ENCODE measurements at regions not wholly inside any gene's neighbourhood (a gene's known extent, or its start where the extent isn't known, plus 50 kb on each side); places are given as distances from the start of the nearest gene placed in this dataset.

DNA sequence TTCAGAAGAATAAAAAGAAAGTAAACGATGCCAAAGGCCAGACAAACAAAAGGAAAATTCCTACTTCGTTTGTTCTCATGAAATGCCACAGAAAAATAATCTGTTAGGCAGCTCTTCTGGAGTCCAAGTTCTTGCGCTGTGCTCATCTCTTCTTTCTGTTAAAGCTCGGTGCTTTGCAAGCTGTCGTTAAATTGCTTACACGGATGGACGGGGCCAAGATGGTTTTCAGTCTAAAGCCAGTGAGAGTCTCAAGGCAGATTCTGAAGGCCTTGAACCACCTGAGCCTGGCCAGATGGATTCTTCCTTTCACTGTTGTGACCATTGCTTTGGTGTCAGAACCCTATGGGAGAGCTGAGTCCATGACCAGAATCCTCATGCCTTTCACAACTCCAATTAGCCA lies 97.6 kb upstream of the RMDN2 start:
- POLR2A ChIA-PET = interaction anchor here (0.5 kb wide), 1 partner anchor 304 kb away, joined by 6 read pairs; no protein-coding TSS in a partner anchor
- in situ Hi-C loops (cut with HindIII; ENCODE audit: low pct_unique_long_range_greater_than_20kb, low sequenced_read_pairs) (no loop called here), intact Hi-C loops (cut with micrococcal nuclease; ENCODE audit: unreplicated experiment) (no loop called here)
- Histone ChIP-seq H3K9me3 (ENCODE audit: control insufficient read depth, insufficient read depth, low read depth, low read length) (no peaks in the 10 kb centered on the region), H3K27me3 (ENCODE audit: control insufficient read depth, insufficient read depth, low read length) (no peaks in the 10 kb centered on the region; the same call in 1 of the 2 replicates), H3K4me3 (ENCODE audit: low read depth in 2 of 2, low read length in 2 of 2) (no peak overlapping the region), H3K36me3 (ENCODE audit: control insufficient read depth, insufficient read depth, low read length) (no peaks in the 10 kb centered on the region), H3K4me1 (ENCODE audit: control insufficient read depth, insufficient read depth, low read length) (no peaks in the 10 kb centered on the region), H3K27ac (ENCODE audit: low read length) (no peak overlapping the region)
- TF ChIP-seq TCF7L2 (IDR thresholded peaks at IDR 0.05; ENCODE audit: low read depth, low read length) (no peak), POLR2AphosphoS5 (IDR thresholded peaks at IDR 0.05; ENCODE audit: low read depth, low read length) (no peak), CTCF (IDR thresholded peaks at IDR 0.05) (no peak), SIN3A (IDR thresholded peaks at IDR 0.05; ENCODE audit: borderline replicate concordance, insufficient read depth, low read depth, low read length) (no peak)
- TF ChIP-seq, protein P1, sequence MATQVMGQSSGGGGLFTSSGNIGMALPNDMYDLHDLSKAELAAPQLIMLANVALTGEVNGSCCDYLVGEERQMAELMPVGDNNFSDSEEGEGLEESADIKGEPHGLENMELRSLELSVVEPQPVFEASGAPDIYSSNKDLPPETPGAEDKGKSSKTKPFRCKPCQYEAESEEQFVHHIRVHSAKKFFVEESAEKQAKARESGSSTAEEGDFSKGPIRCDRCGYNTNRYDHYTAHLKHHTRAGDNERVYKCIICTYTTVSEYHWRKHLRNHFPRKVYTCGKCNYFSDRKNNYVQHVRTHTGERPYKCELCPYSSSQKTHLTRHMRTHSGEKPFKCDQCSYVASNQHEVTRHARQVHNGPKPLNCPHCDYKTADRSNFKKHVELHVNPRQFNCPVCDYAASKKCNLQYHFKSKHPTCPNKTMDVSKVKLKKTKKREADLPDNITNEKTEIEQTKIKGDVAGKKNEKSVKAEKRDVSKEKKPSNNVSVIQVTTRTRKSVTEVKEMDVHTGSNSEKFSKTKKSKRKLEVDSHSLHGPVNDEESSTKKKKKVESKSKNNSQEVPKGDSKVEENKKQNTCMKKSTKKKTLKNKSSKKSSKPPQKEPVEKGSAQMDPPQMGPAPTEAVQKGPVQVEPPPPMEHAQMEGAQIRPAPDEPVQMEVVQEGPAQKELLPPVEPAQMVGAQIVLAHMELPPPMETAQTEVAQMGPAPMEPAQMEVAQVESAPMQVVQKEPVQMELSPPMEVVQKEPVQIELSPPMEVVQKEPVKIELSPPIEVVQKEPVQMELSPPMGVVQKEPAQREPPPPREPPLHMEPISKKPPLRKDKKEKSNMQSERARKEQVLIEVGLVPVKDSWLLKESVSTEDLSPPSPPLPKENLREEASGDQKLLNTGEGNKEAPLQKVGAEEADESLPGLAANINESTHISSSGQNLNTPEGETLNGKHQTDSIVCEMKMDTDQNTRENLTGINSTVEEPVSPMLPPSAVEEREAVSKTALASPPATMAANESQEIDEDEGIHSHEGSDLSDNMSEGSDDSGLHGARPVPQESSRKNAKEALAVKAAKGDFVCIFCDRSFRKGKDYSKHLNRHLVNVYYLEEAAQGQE (IDR thresholded peaks at IDR 0.05; ENCODE audit: insufficient read depth in 1 of 2, low read depth in 2 of 2, low read length in 1 of 2) = no peak
- no TSS peak for BruUV-seq (replicated peaks)
- DNase-seq (ENCODE audit: low read depth, low spot score) (no peak), ATAC-seq (no peak)
- CTCF ChIA-PET = no interaction called here

GRCh38 chr2:37827911-37828511 lies 97.1 kb upstream of the RMDN2 start:
- ATAC-seq (no peak), DNase-seq (ENCODE audit: low read depth, low spot score) (no peak)
- in situ Hi-C loops (cut with HindIII; ENCODE audit: low pct_unique_long_range_greater_than_20kb, low sequenced_read_pairs) = no loop called here

More at GRCh38 chr2:37827911-37828511, 97.1 kb upstream of the RMDN2 start:
- BruUV-seq (replicated peaks) = no TSS peak
- Histone ChIP-seq H3K9me3 (ENCODE audit: control insufficient read depth, insufficient read depth, low read depth, low read length) (no peaks in the 10 kb centered on the region), H3K4me1 (ENCODE audit: control insufficient read depth, insufficient read depth, low read length) (no peaks in the 10 kb centered on the region), H3K4me3 (ENCODE audit: low read depth in 2 of 2, low read length in 2 of 2) (no peak overlapping the region), H3K27me3 (ENCODE audit: control insufficient read depth, insufficient read depth, low read length) (no peaks in the 10 kb centered on the region; the same call in 1 of the 2 replicates), H3K36me3 (ENCODE audit: control insufficient read depth, insufficient read depth, low read length) (no peaks in the 10 kb centered on the region), H3K27ac (ENCODE audit: low read length) (no peak overlapping the region)
- TF ChIP-seq TCF7L2 (IDR thresholded peaks at IDR 0.05; ENCODE audit: low read depth, low read length) (no peak), CTCF (IDR thresholded peaks at IDR 0.05) (no peak), SIN3A (IDR thresholded peaks at IDR 0.05; ENCODE audit: borderline replicate concordance, insufficient read depth, low read depth, low read length) (no peak), POLR2AphosphoS5 (IDR thresholded peaks at IDR 0.05; ENCODE audit: low read depth, low read length) (no peak)
- TF ChIP-seq, protein P1 (IDR thresholded peaks at IDR 0.05; ENCODE audit: insufficient read depth in 1 of 2, low read depth in 2 of 2, low read length in 1 of 2) = no peak
- ChIA-PET POLR2A (interaction anchor here (0.5 kb wide), 1 partner anchor 305 kb away, joined by 6 read pairs; no protein-coding TSS in a partner anchor), CTCF (no interaction called here)
- intact Hi-C loops (cut with micrococcal nuclease; ENCODE audit: unreplicated experiment) = no loop called here
